ENCODE measurements at regions not wholly inside any gene's neighbourhood (a gene's known extent, or its start where the extent isn't known, plus 50 kb on each side); places are given as distances from the start of the nearest gene placed in this dataset.
"Not testable (repeated sequence)": the region's sequence is repeated elsewhere in the genome, so short reads cannot be mapped to it uniquely, and the experiment has no call there.

GRCh38 chr12:33184161-33184560 lies 255.5 kb downstream of the SYT10 start:
- DNase-seq: no peak

GRCh38 chr12:33182485-33182884 lies 257.1 kb downstream of the SYT10 start:
- DNase-seq: no peak

- no peak for DNase-seq
Measured at GRCh38 chr12:33180918-33181317, 258.7 kb downstream of the SYT10 start.

- not testable (repeated sequence) for DNase-seq
Measured at GRCh38 chr12:33166260-33166659, 269.7 kb upstream of the PKP2 start.

GRCh38 chr12:33156042-33156441 lies 259.5 kb upstream of the PKP2 start:
- no peak for DNase-seq

GRCh38 chr12:33147292-33147691 lies 250.7 kb upstream of the PKP2 start:
- not testable (repeated sequence) for DNase-seq

GRCh38 chr12:33129500-33129899 lies 232.9 kb upstream of the PKP2 start:
- no peak for DNase-seq

GRCh38 chr12:33125755-33126154 lies 229.2 kb upstream of the PKP2 start:
- DNase-seq: no peak

GRCh38 chr12:33116284-33116683 lies 219.7 kb upstream of the PKP2 start:
- no peak for DNase-seq

- DNase-seq: no peak
Measured at GRCh38 chr12:33115716-33116115, 219.1 kb upstream of the PKP2 start.

- no peak for DNase-seq
Measured at GRCh38 chr12:33111850-33112249, 215.3 kb upstream of the PKP2 start.

- not testable (repeated sequence) for DNase-seq
Measured at GRCh38 chr12:33107827-33108226, 211.2 kb upstream of the PKP2 start.

- DNase-seq: no peak
Measured at GRCh38 chr12:33093534-33093933, 197.0 kb upstream of the PKP2 start.

GRCh38 chr12:33087876-33088275 lies 191.3 kb upstream of the PKP2 start:
- not testable (repeated sequence) for DNase-seq

GRCh38 chr12:33076401-33076800 lies 179.8 kb upstream of the PKP2 start:
- not testable (repeated sequence) for DNase-seq

GRCh38 chr12:33075130-33075766 lies 178.7 kb upstream of the PKP2 start:
- DNase-seq: not testable (repeated sequence)

- DNase-seq: no peak
Measured at GRCh38 chr12:33061844-33062243, 165.3 kb upstream of the PKP2 start.

- no peak for DNase-seq
Measured at GRCh38 chr12:33054371-33054770, 157.8 kb upstream of the PKP2 start.

GRCh38 chr12:33052141-33053051 lies 155.8 kb upstream of the PKP2 start:
- no peak for DNase-seq

- no peak for DNase-seq
Measured at GRCh38 chr12:33047666-33048065, 151.1 kb upstream of the PKP2 start.

GRCh38 chr12:33044447-33044846 lies 147.9 kb upstream of the PKP2 start:
- DNase-seq: no peak

- no peak for DNase-seq
Measured at GRCh38 chr12:33041562-33041961, 145.0 kb upstream of the PKP2 start.

- DNase-seq: not testable (repeated sequence)
Measured at GRCh38 chr12:33033999-33034398, 137.4 kb upstream of the PKP2 start.

- DNase-seq: no peak
Measured at GRCh38 chr12:33026791-33027190, 130.2 kb upstream of the PKP2 start.

Data from suppressor macrophage treated with lipopolysaccharide for 1 hour (primary cell).